Muscle layer of duodenum (tissue), 2 donors: ENCODE measurements at regions not wholly inside any gene's neighbourhood (a gene's known extent, or its start where the extent isn't known, plus 50 kb on each side); places are given as distances from the start of the nearest gene placed in this dataset.
A peak's percentile ranks its signal among the peaks of the same experiment; 100 is the strongest.

Experiments used
- H3K27ac ChIP-seq: one replicate; pipeline ENCODE4 v1.7.0; 2013; ENCODE audit warnings: mild to moderate bottlenecking, low read length
- H3K27me3 ChIP-seq: one replicate; pipeline ENCODE4 v1.7.0; 2013; ENCODE audit warnings: low read depth, mild to moderate bottlenecking, control low read depth, low read length
- H3K36me3 ChIP-seq, 2 donors: one replicate each; pipeline ENCODE4 v1.7.0; 2013; ENCODE audit warnings: low read length in 2 of 2, control low read depth in 1 of 2, mild to moderate bottlenecking in 1 of 2; ENCODE audit not compliant: insufficient read depth in 2 of 2, control insufficient read depth in 1 of 2
- H3K4me1 ChIP-seq, 2 donors: one replicate each; pipeline ENCODE4 v1.7.0; 2013; ENCODE audit warnings: low read length in 2 of 2, mild to moderate bottlenecking in 2 of 2, control low read depth in 1 of 2, moderate library complexity in 1 of 2; ENCODE audit not compliant: insufficient read depth in 2 of 2, control insufficient read depth in 1 of 2
- H3K4me3 ChIP-seq, 2 donors: one replicate each; pipeline ENCODE4 v1.7.0; 2013; ENCODE audit warnings: low read length in 2 of 2, low read depth in 1 of 2, mild to moderate bottlenecking in 1 of 2
- H3K9me3 ChIP-seq, 2 donors: one replicate each; pipeline ENCODE4 v1.7.0; 2013; ENCODE audit warnings: low read length in 2 of 2, control low read depth in 1 of 2, mild to moderate bottlenecking in 1 of 2; ENCODE audit not compliant: control insufficient read depth in 1 of 2
- donor health status: healthy.

GRCh38 chr5:77882670-77883257 is 106.6 kb upstream of the TBCA start:
- H3K9me3 ChIP-seq = no peaks in the 10 kb centered on the region
- H3K4me1 ChIP-seq = no peaks in the 10 kb centered on the region
- H3K4me3 ChIP-seq = no peak overlapping the region
- H3K27ac ChIP-seq = no peak overlapping the region
- no peaks in the 10 kb centered on the region for H3K27me3 ChIP-seq
- H3K36me3 ChIP-seq = no peaks in the 10 kb centered on the region

- H3K4me1 ChIP-seq = no peaks in the 10 kb centered on the region
- no peak overlapping the region for H3K27ac ChIP-seq
- H3K4me3 ChIP-seq = no peak overlapping the region
- no peaks in the 10 kb centered on the region for H3K9me3 ChIP-seq
- H3K36me3 ChIP-seq = no peaks in the 10 kb centered on the region
- no peaks in the 10 kb centered on the region for H3K27me3 ChIP-seq
Measured at GRCh38 chr5:77881528-77881927, 105.4 kb upstream of the TBCA start.

- H3K9me3 ChIP-seq = no peaks in the 10 kb centered on the region
- no peak overlapping the region for H3K27ac ChIP-seq
- H3K4me3 ChIP-seq = peak overlapping the region; percentile 17 to 22
- no peaks in the 10 kb centered on the region for H3K4me1 ChIP-seq
- no peaks in the 10 kb centered on the region for H3K27me3 ChIP-seq
- H3K36me3 ChIP-seq = no peaks in the 10 kb centered on the region
Measured at GRCh38 chr5:77877516-77878355, 101.6 kb upstream of the TBCA start.

- no peaks in the 10 kb centered on the region for H3K27me3 ChIP-seq
- H3K4me1 ChIP-seq = no peaks in the 10 kb centered on the region
- H3K9me3 ChIP-seq = no peaks in the 10 kb centered on the region
- peak overlapping the region; percentile 17 to 22 for H3K4me3 ChIP-seq
- no peaks in the 10 kb centered on the region for H3K36me3 ChIP-seq
- H3K27ac ChIP-seq = no peak overlapping the region
Measured at GRCh38 chr5:77876862-77877502, 100.8 kb upstream of the TBCA start.

- Histone ChIP-seq H3K4me1 (no peaks in the 10 kb centered on the region), H3K36me3 (no peaks in the 10 kb centered on the region), H3K9me3 (no peaks in the 10 kb centered on the region), H3K27ac (no peak overlapping the region), H3K27me3 (no peaks in the 10 kb centered on the region), H3K4me3 (no peak overlapping the region)
Measured at GRCh38 chr5:77876316-77876715, 100.2 kb upstream of the TBCA start.

- no peaks in the 10 kb centered on the region for H3K4me1 ChIP-seq
- no peaks in the 10 kb centered on the region for H3K9me3 ChIP-seq
- no peaks in the 10 kb centered on the region for H3K36me3 ChIP-seq
- H3K27ac ChIP-seq = no peak overlapping the region
- H3K27me3 ChIP-seq = no peaks in the 10 kb centered on the region
- H3K4me3 ChIP-seq = no peak overlapping the region
Measured at GRCh38 chr5:77874691-77875090, 98.6 kb upstream of the TBCA start.

GRCh38 chr5:77873239-77873638 is 97.1 kb upstream of the TBCA start:
- Histone ChIP-seq H3K4me1 (no peaks in the 10 kb centered on the region), H3K9me3 (no peaks in the 10 kb centered on the region), H3K4me3 (no peak overlapping the region)

GRCh38 chr5:77871946-77872345 is 95.8 kb upstream of the TBCA start:
- no peaks in the 10 kb centered on the region for H3K9me3 ChIP-seq
- no peaks in the 10 kb centered on the region for H3K27me3 ChIP-seq
- no peak overlapping the region for H3K27ac ChIP-seq
- H3K36me3 ChIP-seq = no peaks in the 10 kb centered on the region
- H3K4me1 ChIP-seq = no peaks in the 10 kb centered on the region
- H3K4me3 ChIP-seq = no peak overlapping the region

More at GRCh38 chr5:77873239-77873638, 97.1 kb upstream of the TBCA start:
- H3K27me3 ChIP-seq = no peaks in the 10 kb centered on the region
- no peaks in the 10 kb centered on the region for H3K36me3 ChIP-seq
- no peak overlapping the region for H3K27ac ChIP-seq

GRCh38 chr5:77871016-77871415 is 94.9 kb upstream of the TBCA start:
- Histone ChIP-seq H3K4me3 (no peak overlapping the region), H3K4me1 (no peaks in the 10 kb centered on the region), H3K27me3 (no peaks in the 10 kb centered on the region), H3K9me3 (no peaks in the 10 kb centered on the region), H3K36me3 (no peaks in the 10 kb centered on the region), H3K27ac (no peak overlapping the region)

- H3K9me3 ChIP-seq = no peaks in the 10 kb centered on the region
- H3K4me3 ChIP-seq = no peak overlapping the region
- no peak overlapping the region for H3K27ac ChIP-seq
- no peaks in the 10 kb centered on the region for H3K36me3 ChIP-seq
- H3K4me1 ChIP-seq = no peaks in the 10 kb centered on the region
- no peaks in the 10 kb centered on the region for H3K27me3 ChIP-seq
Measured at GRCh38 chr5:77869116-77869798, 93.1 kb upstream of the TBCA start.

GRCh38 chr5:77867914-77868313 is 91.8 kb upstream of the TBCA start:
- H3K36me3 ChIP-seq = no peaks in the 10 kb centered on the region
- no peaks in the 10 kb centered on the region for H3K4me1 ChIP-seq
- no peaks in the 10 kb centered on the region for H3K27me3 ChIP-seq
- no peaks in the 10 kb centered on the region for H3K9me3 ChIP-seq
- no peak overlapping the region for H3K4me3 ChIP-seq
- no peak overlapping the region for H3K27ac ChIP-seq
